Tibial nerve (tissue), 4 donors: ENCODE measurements at regions not wholly inside any gene's neighbourhood (a gene's known extent, or its start where the extent isn't known, plus 50 kb on each side); places are given as distances from the start of the nearest gene placed in this dataset.

Experiments used
- EP300 ChIP-seq, 2 donors: sonication (generic); formaldehyde crosslinking; IDR thresholded peaks; one replicate each; pipeline ENCODE4 v1.6.1; 2017; ENCODE audit warnings: antibody characterized with exemption in 2 of 2, mild to moderate bottlenecking in 1 of 2
- POLR2A ChIP-seq, 2 donors: fragments of 450-650 bp; IDR thresholded peaks; one replicate each; pipeline ENCODE4 v1.6.1; 2017; ENCODE audit warnings: antibody characterized with exemption in 2 of 2, mild to moderate bottlenecking in 2 of 2, moderate library complexity in 2 of 2
- TF ChIP-seq, protein P1 (sequence below), 5 experiments: fragments of 200-600 bp in 3 of 5; fragments of 450-650 bp in 2 of 5; sonication (generic) in 3 of 5; IDR thresholded peaks; one replicate each; pipeline ENCODE4 v1.5.1; 2016 to 2019; ENCODE audit warnings: antibody characterized with exemption in 5 of 5, mild to moderate bottlenecking in 3 of 5, moderate library complexity in 2 of 5

DNA sequence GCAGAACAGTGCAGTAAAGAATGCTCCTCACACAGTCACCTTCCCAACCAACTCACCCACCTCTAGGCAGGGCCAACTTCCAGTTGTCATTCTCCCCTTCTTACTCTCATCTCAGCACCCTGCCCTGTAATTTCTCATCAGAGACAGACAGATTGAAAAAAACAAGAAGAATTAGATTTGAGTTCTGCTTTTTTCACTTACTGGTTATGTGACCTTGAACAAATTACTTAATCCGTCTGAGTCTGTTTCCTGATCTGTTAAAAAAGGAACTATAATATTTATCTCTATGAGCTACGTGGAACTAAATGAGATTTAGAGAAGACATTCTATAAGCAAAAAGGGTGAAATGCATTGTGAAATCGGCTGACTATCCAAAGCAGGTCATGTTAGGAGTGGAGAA, 330.3 kb downstream of the ZNF326 start:
- TF ChIP-seq, protein P1, sequence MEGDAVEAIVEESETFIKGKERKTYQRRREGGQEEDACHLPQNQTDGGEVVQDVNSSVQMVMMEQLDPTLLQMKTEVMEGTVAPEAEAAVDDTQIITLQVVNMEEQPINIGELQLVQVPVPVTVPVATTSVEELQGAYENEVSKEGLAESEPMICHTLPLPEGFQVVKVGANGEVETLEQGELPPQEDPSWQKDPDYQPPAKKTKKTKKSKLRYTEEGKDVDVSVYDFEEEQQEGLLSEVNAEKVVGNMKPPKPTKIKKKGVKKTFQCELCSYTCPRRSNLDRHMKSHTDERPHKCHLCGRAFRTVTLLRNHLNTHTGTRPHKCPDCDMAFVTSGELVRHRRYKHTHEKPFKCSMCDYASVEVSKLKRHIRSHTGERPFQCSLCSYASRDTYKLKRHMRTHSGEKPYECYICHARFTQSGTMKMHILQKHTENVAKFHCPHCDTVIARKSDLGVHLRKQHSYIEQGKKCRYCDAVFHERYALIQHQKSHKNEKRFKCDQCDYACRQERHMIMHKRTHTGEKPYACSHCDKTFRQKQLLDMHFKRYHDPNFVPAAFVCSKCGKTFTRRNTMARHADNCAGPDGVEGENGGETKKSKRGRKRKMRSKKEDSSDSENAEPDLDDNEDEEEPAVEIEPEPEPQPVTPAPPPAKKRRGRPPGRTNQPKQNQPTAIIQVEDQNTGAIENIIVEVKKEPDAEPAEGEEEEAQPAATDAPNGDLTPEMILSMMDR (IDR thresholded peaks at IDR 0.05): no peak
- TF ChIP-seq POLR2A (IDR thresholded peaks at IDR 0.05): no peak
- TF ChIP-seq EP300 (IDR thresholded peaks at IDR 0.05): no peak
